ENCODE measurements at regions not wholly inside any gene's neighbourhood (a gene's known extent, or its start where the extent isn't known, plus 50 kb on each side); places are given as distances from the start of the nearest gene placed in this dataset.

GRCh38 chr5:30392897-30393296, 800.6 kb upstream of the CDH6 start:
- intact Hi-C loops (cut with DNase I) = no loop called here
- 39 to 44% methylated on average over 5 of the region's 5 CpGs for WGBS, 2 donors
- no peak overlapping the region for H3K27ac ChIP-seq
- no peaks in the 10 kb centered on the region for H3K4me1 ChIP-seq
- no peaks in the 10 kb centered on the region for H3K27me3 ChIP-seq
- H3K4me3 ChIP-seq = no peak overlapping the region
- ATAC-seq (no peak), DNase-seq (peak in 2 of 4 donors; percentile 6 to 10)
- no peaks in the 10 kb centered on the region for H3K36me3 ChIP-seq (replicated peaks in 1 of 2; ENCODE audit: insufficient read depth in 1 of 2, low read depth in 2 of 2)
- H3K9me3 ChIP-seq = no peaks in the 10 kb centered on the region
- TF ChIP-seq, protein P1, sequence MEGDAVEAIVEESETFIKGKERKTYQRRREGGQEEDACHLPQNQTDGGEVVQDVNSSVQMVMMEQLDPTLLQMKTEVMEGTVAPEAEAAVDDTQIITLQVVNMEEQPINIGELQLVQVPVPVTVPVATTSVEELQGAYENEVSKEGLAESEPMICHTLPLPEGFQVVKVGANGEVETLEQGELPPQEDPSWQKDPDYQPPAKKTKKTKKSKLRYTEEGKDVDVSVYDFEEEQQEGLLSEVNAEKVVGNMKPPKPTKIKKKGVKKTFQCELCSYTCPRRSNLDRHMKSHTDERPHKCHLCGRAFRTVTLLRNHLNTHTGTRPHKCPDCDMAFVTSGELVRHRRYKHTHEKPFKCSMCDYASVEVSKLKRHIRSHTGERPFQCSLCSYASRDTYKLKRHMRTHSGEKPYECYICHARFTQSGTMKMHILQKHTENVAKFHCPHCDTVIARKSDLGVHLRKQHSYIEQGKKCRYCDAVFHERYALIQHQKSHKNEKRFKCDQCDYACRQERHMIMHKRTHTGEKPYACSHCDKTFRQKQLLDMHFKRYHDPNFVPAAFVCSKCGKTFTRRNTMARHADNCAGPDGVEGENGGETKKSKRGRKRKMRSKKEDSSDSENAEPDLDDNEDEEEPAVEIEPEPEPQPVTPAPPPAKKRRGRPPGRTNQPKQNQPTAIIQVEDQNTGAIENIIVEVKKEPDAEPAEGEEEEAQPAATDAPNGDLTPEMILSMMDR (IDR thresholded peaks at IDR 0.05) = no peak
- TF ChIP-seq POLR2A (IDR thresholded peaks at IDR 0.05) = no peak

DNA sequence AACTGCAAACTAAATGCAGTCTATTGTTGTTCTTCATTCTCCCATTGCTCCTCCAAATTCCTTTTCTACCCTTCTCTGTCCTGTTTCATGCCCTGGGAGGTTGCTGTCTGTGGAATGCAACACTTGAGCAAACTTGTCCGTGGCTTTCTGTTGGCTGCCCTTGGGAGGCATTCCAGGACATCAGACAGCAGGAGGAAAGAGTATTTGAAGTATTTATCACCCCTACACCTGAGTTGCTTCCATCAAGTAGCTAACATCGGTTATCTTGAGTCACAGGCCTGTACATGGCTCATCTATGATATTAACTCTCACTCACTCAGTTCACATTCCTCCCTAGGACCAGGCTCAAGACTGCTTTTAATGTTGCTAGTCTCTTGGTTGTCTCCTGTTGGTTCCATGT, 803.4 kb upstream of the CDH6 start:
- Histone ChIP-seq H3K27ac (no peak overlapping the region), H3K36me3 (replicated peaks in 1 of 2; ENCODE audit: insufficient read depth in 1 of 2, low read depth in 2 of 2) (no peaks in the 10 kb centered on the region), H3K4me3 (no peak overlapping the region), H3K4me1 (no peaks in the 10 kb centered on the region), H3K9me3 (no peaks in the 10 kb centered on the region), H3K27me3 (no peaks in the 10 kb centered on the region)
- TF ChIP-seq, protein P1 (IDR thresholded peaks at IDR 0.05) = no peak
- no peak for TF ChIP-seq POLR2A (IDR thresholded peaks at IDR 0.05)
- ATAC-seq = no peak
- no peak for DNase-seq
- 2 to 24% methylated on average over 2 of the region's 2 CpGs for WGBS, 2 donors
- intact Hi-C loops (cut with DNase I) = no loop called here

DNA sequence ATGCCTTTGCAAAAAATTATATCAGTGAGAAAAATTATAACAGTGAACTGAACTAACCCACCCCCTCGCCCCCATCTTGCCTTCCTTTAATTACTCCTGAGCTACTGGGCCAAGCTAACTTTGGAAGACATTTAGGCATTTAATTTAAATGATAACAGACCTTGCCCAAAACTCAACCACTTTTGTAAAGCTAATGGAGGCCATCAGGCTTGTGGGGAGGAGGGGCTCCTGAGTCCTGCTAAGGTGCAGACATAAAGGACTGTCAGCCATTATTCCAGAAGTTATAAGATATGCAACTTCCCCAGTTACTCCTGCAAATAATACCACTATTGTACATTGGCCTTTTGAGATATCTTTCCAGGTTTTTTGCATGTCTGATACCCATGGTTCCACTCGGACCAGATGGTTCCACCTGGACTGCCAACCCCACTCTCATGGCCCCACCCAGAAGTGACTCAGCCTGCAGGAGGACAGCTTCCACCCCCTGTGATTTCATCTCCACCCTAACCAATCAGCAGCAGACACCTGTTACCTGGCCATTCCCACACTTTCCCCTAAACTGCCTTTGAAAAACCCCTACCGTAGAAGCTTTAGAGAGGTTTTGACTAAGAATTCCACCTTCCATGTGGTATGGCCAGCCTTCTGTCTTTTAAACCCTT, 805.4 kb upstream of the CDH6 start:
- WGBS, 2 donors = 42 to 54% methylated on average over 3 of the region's 3 CpGs
- Histone ChIP-seq H3K36me3 (replicated peaks in 1 of 2; ENCODE audit: insufficient read depth in 1 of 2, low read depth in 2 of 2) (no peaks in the 10 kb centered on the region), H3K9me3 (no peaks in the 10 kb centered on the region), H3K27ac (no peak overlapping the region), H3K27me3 (no peaks in the 10 kb centered on the region), H3K4me3 (no peak overlapping the region), H3K4me1 (no peaks in the 10 kb centered on the region)
- no peak for TF ChIP-seq POLR2A (IDR thresholded peaks at IDR 0.05)
- TF ChIP-seq, protein P1 (IDR thresholded peaks at IDR 0.05) = no peak
- DNase-seq = no peak
- ATAC-seq = no peak
- intact Hi-C loops (cut with DNase I) = no loop called here

DNA sequence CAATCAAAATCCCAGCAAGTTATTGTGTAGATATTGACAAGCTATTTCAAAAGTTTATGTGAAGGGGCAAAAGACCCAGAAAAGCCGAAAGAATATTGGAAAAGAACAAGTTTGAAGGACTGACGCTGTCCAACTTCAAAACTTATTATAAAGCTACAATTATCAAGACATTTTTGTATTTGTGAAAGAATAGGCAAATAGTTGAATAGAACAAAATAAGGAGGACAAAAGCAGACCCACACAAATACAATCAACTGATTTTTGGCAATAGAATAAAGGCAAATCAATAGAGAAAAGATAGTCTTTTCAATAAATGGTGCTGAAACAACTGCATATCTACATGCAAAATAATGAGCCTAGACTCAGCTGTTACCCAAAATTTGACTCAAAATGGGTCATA, 807.7 kb upstream of the CDH6 start:
- ATAC-seq (no peak), DNase-seq (no peak)
- no peaks in the 10 kb centered on the region for H3K36me3 ChIP-seq (replicated peaks in 1 of 2; ENCODE audit: insufficient read depth in 1 of 2, low read depth in 2 of 2)
- no peak overlapping the region for H3K27ac ChIP-seq
- H3K4me3 ChIP-seq = no peak overlapping the region
- no peaks in the 10 kb centered on the region for H3K27me3 ChIP-seq
- 63 to 74% methylated on average over 2 of the region's 2 CpGs for WGBS, 2 donors
- no peak for TF ChIP-seq POLR2A (IDR thresholded peaks at IDR 0.05)
- TF ChIP-seq, protein P1 (IDR thresholded peaks at IDR 0.05) = no peak
- H3K4me1 ChIP-seq = no peaks in the 10 kb centered on the region
- intact Hi-C loops (cut with DNase I) = no loop called here
- H3K9me3 ChIP-seq = no peaks in the 10 kb centered on the region

DNA sequence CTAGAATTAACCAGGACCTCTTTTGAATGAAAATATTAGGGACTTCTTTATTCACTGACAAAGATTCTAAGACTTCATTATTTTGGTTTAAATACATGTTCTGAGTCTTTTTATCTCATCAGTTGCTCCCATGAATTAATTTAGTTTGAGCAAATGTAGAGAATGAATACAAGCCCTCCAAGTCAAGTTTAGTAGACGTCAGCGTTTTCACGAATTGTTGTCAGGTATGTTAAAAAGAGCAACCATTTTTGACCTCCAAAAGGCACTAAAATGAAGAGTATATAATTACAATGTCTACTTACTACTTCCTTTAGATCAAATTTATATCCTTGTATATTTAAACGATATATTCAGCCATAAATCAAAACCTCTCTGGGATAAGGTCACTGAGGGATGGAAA, 809.3 kb upstream of the CDH6 start:
- no peaks in the 10 kb centered on the region for H3K9me3 ChIP-seq
- no peaks in the 10 kb centered on the region for H3K27me3 ChIP-seq
- no peaks in the 10 kb centered on the region for H3K4me1 ChIP-seq
- intact Hi-C loops (cut with DNase I) = no loop called here
- WGBS, 2 donors = 65 to 70% methylated on average over 4 of the region's 4 CpGs
- H3K4me3 ChIP-seq = no peak overlapping the region
- TF ChIP-seq, protein P1 (IDR thresholded peaks at IDR 0.05) = no peak
- no peak for TF ChIP-seq POLR2A (IDR thresholded peaks at IDR 0.05)
- DNase-seq (no peak), ATAC-seq (no peak)
- H3K27ac ChIP-seq = no peak overlapping the region
- no peaks in the 10 kb centered on the region for H3K36me3 ChIP-seq (replicated peaks in 1 of 2; ENCODE audit: insufficient read depth in 1 of 2, low read depth in 2 of 2)

Measured in body of pancreas (tissue), 4 donors.